Stimulated activated CD4-positive, alpha-beta T cell treated with anti-CD3 and anti-CD28 coated beads, Interleukin-4, amount 100 ng/mL, for 4 hours (primary cell): ENCODE measurements at regions not wholly inside any gene's neighbourhood (a gene's known extent, or its start where the extent isn't known, plus 50 kb on each side); places are given as distances from the start of the nearest gene placed in this dataset.
"Not testable (repeated sequence)": the region's sequence is repeated elsewhere in the genome, so short reads cannot be mapped to it uniquely, and the experiment has no call there.

ENCODE experiments used
- DNase-seq, 2 experiments: peaks; one replicate each; pipeline ENCODE4 v3.0.0-alpha.2; 2020

DNA sequence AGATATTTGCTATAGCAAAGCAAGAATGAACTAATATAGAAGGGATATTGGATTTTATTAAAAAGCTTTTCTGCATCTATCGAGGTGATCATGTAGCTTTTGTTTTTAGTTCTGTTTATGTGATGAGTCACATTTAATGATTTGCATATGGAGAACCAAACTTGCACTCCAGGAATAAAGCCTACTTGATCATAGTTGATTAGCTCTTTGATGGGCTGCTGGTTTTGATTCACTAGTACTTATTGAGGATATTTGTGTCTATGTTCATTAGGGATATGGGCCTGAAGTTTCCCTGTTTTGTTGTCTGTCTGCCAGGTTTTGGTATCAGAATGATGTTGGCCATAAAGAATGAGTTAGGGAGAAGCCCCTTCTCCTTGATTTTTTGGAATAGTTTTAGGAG is 310.7 kb downstream of the ARPP21 start:
- no peak for DNase-seq

DNA sequence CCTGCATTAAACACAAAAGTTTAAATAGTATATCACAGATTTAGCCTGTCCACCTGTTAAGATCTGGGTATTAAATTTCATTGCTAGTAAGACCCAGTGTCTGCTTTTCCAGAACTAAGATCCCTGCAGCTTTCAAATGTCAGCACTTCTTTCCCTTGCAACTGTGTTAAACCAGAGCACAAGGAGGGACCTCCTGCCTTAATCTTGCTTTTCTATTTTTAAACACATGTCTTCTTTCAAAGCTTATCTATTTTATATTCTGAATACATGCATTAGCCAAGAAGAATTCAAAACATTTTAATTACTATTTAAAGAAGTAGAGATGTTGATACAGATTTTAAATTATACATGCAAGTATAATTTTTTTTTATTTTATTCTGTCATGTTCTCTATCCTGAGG is 315.1 kb downstream of the ARPP21 start:
- no peak for DNase-seq

DNA sequence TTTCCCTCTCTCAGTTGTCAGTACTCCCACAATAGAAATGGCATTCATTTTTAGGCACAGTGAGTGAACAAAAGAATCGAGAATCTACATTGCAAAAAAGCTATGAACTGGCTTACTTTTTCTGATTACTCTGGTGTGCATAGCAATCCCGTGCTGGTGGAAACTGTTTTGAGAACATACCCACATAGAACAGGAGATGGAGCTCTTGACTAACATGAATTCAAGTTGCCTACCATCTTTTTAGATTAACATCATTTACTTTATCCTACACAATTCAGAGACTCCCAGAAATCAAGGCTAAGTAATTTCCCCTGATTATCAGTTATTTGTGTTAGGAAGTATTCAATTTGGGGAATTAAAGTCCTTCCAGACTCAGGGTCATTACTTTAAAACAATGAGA is 326.6 kb downstream of the ARPP21 start:
- DNase-seq, result no peak

DNA sequence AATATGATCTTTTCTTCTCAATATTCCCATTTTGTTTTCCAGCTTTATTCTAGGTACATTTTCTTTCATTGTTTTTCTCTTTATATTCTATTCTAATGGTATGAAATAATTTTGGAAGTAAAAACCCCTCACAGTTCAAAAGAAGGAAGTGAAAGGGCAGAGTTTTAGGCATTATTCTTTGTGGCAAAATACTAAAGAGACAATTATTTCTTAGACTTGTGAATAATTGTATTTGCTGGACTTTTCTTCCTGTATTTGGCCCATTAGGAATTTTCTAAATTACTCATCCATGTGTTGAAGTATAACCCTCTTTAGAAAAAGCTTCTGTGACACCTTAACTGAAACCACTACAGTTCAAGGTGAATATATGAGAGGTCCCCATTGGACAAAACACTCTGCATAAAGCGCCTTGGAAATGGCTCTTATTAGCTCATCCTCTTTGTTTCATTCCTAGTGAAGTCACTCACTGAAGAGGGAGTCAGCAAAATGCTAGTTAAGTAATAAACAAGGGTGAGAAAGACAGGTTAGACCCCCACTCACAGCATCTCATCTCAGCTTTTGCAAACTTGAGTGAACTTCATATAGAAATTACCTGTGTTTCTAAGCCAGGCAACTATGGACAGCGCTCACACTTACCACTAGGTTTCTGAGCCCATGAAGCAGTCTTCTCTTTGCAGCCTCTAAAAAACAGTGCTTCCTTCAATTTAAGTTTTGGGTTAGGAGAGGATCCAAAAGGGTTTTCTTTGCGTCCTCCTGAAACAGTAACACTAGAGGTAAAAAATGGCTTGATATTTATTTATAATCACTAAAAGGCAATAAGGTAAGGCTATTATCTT is 327.5 kb downstream of the ARPP21 start:
- no peak for DNase-seq

DNA sequence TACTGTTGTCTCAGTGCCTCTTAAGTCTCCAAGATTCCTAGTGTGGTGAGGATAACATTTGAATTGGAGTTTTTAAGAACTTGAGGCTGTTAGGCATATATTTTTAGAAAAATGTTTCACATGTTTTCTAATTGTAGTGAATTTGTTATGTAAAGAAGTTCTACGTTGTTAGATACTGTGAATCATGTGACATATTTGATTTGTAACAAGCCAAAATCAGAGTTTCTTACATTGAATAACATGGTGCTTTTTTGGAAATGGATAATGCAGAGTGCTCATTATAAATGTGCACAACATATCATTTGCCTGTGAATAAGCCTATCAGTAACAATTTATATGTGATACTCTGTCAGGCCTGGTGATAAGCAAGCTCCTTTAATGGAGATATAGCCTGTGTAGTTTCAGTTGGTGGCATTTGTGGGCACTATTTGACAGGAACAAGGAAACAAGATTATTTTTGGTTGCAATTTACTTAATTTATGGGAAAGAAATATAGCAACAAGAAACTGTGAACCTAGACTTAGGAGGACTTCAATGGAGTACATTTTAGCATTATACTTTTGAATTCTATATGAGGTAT is 328.8 kb downstream of the ARPP21 start:
- no peak for DNase-seq

DNA sequence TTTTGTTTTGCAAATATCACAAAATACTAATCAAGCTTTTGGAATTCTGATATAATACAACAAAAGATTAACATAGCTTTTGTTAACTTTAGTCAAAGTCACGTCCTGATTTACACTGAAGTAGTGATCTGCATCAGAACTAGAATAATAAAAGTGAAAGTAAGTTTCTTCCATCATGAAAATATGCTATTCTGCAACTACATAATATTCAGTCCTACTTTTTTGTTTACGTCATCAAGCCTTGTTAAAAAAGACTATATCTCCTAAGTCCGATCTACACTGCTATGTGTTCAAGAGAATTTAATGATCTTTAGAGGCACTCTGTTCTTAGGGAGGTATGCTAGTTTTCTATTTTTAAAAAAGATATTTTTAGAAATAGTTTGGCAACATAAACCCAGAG is 330.1 kb downstream of the ARPP21 start:
- no peak for DNase-seq

DNA sequence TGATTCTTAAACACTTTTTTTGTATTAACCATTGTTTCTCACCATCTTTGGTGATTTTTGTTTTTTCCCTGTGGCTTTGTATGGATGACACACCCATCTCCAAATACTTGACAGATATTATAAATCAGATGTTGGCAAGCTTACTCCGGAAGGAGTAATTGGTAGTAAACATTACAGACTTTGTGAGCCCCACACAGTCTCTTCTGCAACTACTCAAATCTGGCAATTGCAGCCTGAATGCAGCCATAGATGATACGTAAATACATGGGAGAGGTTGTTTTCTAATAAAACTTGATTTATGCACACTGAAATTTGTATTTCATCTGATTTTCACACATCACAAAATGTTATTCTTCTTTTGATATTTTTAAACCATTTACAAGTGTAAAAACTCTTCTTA is 331.5 kb downstream of the ARPP21 start:
- DNase-seq, result no peak

DNA sequence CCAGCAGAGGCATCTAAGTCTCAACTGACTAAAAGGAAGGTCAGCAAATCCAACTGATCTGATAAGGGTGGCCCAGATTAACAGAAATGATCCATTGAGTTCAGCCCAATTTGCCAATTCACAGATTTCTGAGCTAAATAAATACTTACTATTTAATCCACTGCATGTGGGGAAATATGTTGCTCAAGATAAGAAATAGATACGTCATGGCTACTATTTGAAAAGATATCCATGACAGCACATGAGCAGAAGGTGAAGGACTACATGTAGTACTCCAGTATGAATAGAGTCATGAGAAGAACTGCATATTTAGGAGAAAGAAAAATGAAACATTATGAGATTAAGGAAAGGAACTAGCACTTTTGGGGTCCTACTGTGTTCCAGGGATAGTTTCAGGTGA is 332.4 kb downstream of the ARPP21 start:
- DNase-seq, result no peak

DNA sequence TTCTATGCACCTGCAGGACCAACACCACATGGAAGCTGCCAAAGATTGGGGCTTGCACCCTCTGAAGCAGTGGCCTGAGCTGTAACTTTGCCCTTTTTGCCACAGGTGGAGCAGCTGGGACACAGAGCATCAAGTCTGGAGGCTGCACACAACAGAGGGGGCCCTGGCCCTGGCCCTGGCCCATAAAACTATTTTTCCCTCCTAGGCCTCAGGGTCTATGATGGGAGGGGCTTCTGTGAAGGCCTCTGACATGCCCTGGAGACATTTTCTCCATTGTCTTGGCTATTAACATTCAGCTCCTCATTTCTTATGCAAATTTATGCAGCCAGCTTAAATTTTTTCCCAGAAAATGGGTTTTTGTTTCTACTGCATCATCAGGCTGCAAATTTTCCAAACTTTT is 335.5 kb downstream of the ARPP21 start:
- DNase-seq, result no peak

DNA sequence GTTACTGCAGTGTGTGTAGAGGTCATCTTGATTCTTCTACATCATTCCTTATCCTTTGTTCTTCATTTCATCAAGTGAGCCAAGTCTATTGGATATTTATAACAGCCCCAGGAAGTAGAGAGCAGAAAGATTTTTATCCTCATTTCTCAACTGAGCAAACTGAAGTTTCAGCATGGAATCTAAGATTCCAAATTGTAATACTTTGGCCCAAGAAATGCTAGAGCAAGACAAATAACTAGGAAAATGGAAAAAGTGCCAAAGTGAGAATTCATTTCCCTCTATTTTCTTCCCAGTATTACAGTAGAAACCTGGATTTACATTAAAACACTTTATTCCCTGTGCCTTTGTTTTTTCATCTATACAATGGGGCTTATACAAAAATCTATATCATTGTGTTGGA is 346.8 kb downstream of the ARPP21 start:
- no peak for DNase-seq

DNA sequence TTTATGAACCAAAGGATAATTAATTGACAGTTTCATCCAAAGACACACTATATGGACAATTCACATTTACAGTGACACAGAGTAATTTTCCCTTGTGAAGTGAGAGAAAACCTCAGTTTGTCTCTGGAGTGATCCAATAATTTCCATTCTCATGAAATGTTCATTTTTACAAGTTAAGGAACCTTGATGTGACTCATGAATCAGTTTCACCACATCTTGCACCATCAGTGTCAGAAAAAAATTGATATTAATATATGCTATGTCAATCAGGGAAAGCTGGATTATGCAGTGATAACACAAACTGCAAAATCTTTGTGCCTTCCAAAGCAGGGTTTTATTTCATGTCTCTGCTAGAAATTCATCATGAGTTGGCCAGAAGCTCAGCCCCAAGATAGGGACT is 348.1 kb downstream of the ARPP21 start:
- DNase-seq, result no peak

DNA sequence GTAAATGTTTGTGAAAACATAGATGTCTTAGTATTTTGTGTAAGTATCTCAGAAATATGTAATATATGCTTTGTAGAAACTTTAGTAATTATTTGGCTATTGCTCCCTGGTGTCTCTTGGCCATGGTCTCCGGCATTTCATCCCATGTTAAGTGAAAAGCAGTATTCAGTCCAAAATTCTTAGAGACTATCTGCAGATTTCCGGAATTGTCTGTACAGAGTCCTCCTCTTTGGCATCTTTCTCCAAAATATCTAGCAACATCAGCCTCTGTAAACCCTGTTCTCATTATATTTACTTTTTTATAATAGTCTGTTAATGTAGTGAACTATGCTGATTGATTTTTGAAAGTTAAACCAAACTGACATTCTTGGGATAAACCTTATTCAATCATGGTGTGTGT is 352.7 kb downstream of the ARPP21 start:
- DNase-seq, result no peak

DNA sequence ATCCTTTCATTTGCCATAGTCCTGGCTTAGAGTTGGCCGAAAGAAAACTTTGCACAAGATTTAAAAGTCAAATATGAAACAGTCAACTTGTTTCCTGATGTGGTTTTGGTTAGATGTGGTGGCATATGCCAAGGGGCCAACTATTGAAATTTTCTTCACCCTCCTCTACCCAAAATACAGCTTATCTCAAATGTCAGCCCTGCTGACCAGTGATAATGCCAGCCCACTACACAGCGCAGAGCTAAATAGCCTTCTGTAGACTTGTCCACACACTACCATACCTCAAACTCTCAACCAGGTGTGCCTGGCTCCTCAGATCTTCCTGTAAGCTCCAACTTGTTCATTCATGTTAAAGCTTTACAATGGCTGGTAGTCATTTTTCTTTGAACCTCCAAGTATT is 368.5 kb upstream of the STAC start:
- no peak for DNase-seq

DNA sequence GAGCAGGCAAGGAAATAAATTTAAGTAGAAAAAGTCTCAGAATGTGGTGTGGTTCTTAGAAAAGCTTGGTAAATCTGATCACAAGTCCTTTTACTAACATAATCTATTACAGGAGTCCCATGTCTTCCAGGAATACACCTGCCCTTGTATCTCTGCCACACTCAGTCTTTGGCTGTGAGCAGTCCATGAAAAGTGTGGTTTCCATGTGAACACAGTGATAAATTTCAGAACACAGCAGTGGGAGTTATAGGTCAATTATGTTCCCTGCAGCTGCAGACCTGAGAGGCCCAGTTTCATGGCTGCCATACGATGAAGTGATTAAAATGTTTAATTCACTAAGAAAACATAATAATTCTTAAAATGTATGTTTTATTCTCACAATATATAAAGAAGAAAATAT is 366.9 kb upstream of the STAC start:
- no peak for DNase-seq

DNA sequence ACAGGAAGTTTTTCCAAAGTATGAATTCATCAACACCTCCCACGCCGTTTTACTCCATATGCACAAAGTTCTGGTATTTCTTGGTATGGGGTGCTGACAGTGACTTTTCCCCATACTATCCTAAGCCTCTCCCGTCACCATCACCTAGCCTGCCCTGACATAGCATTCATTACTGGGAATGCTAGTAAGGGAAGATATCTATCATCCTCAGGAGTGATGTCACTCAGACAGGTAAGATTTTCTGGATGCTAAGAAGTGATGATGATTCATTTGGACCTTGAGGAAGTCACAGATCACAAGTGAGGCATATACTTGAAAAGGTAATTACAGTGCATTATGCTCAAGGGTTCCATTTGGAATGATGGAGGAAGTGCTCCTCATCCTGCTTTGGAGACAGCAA is 355.1 kb upstream of the STAC start:
- no peak for DNase-seq

DNA sequence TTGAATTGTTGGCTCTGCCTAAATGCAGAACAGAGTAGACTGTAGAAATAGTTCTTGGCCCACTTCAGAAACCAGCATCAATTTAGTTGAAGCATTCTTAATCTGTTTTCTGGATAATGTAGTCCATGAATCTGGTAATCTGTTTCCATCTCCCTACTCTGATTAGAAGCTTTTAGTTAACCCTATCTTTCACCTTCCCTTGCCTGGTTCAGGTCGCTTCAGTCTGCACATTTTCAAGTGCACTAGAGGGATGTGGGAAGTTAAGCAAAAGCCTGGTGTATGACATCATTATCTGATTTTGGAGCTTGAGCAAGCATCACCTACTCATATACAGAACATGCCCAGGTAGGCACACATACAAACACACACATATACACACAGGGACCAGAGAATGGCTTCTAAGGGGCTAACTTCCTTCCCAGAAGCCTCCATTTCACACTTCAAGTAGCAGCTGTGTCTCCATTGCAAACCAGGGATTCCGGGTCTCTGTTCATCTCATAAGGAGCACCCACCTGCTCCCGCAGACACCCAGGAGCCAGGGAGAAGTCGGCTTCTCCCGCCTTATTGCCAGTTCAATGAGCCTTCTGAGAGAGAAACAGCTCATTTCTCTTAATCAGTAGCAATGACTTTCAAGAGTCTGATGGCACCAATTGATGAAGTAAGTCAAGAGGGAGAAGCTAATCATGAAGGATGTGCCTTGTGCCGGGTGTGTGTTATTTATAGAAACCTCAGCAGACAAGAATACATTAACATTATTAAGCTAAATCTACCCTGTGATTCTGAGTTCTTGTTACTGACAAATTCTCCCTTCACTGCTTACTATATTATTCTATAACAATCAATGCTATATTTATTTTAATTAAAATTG is 347.9 kb upstream of the STAC start:
- DNase-seq, result no peak

DNA sequence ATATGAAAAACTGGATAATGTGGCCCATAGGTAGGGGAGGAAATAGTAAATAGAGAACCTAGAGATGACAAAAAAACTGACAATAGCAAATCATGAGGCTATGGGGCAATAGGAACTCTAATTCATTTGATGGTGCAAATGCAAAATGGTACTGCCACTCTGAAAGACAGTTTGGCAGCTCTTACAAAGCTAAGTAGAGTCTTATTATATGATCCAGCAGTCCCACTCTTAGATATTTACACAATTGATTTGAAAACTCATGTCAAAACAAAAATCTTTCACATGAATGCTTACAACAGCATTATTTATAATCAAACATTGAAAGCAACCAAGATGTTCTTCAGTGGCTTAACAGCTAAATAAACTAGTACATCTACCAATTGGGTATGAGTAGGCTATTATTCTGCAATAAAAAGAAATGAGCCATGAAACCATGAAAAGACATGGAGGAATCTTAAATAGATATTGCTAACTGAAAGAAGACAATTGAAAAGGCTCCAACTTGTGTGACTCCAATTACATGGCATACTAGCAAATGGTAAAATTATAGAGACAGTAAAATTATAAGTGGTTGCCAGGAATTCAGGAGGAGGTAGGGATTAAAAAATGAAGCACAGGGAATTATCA is 321.8 kb upstream of the STAC start:
- DNase-seq, result no peak

DNA sequence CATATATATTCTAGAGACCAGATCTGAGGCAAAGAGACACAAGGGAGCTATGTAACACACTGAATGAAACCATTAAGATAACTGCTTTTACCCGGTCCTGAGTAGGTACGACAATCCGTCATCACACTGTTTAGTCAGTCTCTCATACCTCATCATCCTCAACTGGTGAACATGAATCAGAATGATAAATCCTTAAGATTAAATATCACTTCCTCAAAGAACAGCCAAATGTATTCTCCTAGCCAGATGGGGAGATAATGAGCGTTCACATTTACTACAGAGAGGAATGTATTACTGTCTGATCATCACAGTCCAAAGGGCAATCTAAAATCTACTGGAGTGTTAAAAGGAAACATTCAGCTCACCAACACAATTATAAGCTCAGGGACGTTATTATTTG is 319.4 kb upstream of the STAC start:
- no peak for DNase-seq

DNA sequence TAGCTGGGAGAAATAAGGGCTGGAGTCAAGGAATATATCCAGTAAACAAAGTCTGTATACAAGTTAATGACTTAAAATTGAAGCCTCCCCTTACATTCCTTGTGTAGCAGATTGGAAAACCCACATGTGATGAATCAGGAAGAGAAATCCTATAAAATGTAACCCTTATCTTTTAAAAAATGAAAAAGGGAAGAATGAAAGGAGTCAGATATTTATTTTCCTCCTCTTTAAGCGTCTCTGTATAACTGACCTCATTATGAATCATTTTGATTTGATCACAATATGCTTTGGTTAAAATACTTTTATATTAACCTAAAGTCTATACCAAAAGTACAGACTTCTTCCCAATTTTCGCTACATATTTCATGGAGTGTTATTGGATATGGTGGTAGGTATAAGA is 316.3 kb upstream of the STAC start:
- DNase-seq, result no peak

DNA sequence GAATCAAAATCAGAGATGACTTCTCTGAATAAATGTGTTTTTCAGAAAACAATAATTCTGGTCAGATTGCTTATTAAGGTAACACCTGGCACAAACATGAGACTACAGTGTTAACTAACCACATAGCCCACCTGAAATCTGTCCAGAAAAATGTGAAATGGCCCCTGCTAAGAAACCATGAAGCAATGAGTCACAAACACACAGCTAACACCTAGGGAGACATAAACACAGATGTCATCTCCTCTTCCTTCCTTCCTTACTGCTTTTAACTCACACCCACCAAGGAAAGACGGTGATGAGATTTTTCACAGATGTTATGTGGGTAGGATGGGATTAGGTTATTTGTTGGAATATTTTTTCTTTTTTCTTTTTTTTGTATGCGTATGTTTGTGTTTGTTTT is 315.0 kb upstream of the STAC start:
- DNase-seq, result no peak

DNA sequence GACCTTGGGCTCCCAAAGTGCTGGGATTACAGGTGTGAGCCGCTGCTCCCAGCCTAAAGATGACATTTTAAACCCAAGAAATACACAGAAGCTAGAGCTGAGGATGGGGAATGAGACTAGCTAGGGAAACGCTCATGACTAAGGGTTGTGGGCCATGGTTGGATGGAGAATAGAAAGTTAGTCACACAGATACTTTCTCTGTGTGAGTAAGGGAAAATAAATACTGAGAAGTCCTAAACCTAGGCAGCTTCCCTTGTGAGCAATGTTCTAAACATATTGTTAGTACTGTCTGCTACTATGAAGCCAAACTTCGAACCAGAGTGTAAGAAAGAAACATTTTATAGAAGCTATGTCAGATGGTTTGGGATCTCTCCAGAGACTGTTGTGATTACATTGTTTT is 304.8 kb upstream of the STAC start:
- DNase-seq, result no peak

DNA sequence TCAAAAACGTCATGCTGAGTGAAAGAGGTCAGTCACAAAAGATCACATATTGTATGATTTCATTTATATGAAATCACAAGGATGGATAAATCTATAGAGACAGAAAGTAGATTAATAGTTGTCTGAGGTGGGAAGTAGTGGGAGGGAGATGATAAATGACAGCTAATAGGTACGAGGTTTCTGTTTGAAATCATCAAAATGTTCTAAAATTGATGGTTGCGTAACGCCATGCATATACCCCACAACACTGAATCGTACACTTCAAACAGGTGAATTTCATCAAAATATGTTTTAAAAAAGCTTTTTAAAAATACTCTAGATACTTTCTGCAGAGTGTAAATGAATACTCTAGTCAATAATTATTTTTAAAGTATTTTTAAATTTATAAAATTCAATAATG is 303.0 kb upstream of the STAC start:
- no peak for DNase-seq

DNA sequence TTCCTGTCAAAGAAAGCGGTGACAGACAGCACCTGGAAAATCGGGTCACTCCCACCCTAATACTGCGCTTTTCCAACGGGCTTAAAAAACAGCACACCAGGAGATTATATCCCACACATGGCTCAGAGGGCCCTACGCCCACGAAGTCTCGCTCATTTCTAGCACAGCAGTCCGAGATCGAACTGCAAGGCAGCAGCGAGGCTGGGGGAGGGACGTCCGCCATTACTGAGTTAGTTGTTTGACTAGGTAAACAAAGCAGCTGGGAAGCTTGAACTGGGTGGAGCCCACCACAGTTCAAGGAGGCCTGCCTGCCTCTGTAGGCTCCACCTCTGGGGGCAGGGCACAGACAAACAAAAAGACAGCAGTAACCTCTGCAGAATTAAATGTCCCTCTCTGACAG is 297.3 kb upstream of the STAC start:
- not testable (repeated sequence) for DNase-seq

DNA sequence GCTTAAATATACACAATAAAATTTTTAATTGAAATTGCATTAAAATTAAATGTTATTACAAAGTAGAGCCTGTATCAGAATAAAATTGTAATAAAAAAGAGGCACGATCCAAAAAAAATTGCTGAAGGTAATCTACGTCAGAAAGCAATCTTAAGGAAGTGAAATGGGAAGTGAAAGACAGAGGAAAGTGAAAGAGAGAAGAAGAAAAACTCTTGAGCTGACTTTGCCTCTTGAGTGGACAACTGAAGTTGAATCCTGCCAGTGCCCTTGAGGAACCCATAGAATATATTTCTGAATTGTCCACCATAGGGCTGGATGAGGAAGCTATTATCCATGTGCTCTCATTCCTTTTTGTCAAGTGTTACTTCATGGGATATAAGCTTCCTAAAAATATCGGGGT is 285.1 kb upstream of the STAC start:
- no peak for DNase-seq
